DND-41 (cell line): ENCODE measurements at regions not wholly inside any gene's neighbourhood (a gene's known extent, or its start where the extent isn't known, plus 50 kb on each side); places are given as distances from the start of the nearest gene placed in this dataset.

Experiments
- CTCF ChIP-seq: IDR thresholded peaks from 2 replicates; pipeline ENCODE4 v1.5.1; 2012; ENCODE audit warnings: borderline replicate concordance, low read length, moderate library complexity, mild to moderate bottlenecking; ENCODE audit not compliant: poor library complexity, severe bottlenecking; ENCODE audit errors: extremely low read depth
- EZH2 ChIP-seq: IDR thresholded peaks from 3 replicates; pipeline ENCODE4 v1.6.1; 2012; ENCODE audit warnings: borderline replicate concordance, low read depth, mild to moderate bottlenecking, moderate library complexity, low read length, inconsistent platforms; ENCODE audit not compliant: severe bottlenecking

GRCh38 chr2:126275098-126275497 lies 380.9 kb upstream of the GYPC start:
- no peak for TF ChIP-seq CTCF
- TF ChIP-seq EZH2: no peak
